GM18907 (cell line): ENCODE measurements at regions not wholly inside any gene's neighbourhood (a gene's known extent, or its start where the extent isn't known, plus 50 kb on each side); places are given as distances from the start of the nearest gene placed in this dataset.

Source experiments
- ATAC-seq: cut with Tn5 transposase; IDR thresholded peaks from one replicate; pipeline ENCODE4 v1.9.1; 2021; ENCODE audit warnings: mild to moderate bottlenecking, moderate library complexity; ENCODE audit not compliant: unreplicated experiment

GRCh38 chr3:104746056-104746455 is 620.7 kb upstream of the ALCAM start:
- ATAC-seq, result no peak

GRCh38 chr3:104750581-104750980 is 616.1 kb upstream of the ALCAM start:
- no peak for ATAC-seq

- ATAC-seq, result no peak
Observed at GRCh38 chr3:104755791-104756190, 610.9 kb upstream of the ALCAM start.

GRCh38 chr3:104763007-104763406 is 603.7 kb upstream of the ALCAM start:
- ATAC-seq, result no peak

- ATAC-seq, result no peak
Observed at GRCh38 chr3:104764496-104764895, 602.2 kb upstream of the ALCAM start.

- no peak for ATAC-seq
Observed at GRCh38 chr3:104768886-104769285, 597.8 kb upstream of the ALCAM start.

GRCh38 chr3:104779324-104779723 is 587.4 kb upstream of the ALCAM start:
- ATAC-seq, result no peak

GRCh38 chr3:104781112-104781511 is 585.6 kb upstream of the ALCAM start:
- ATAC-seq, result no peak

- no peak for ATAC-seq
Observed at GRCh38 chr3:104785947-104786346, 580.8 kb upstream of the ALCAM start.

- no peak for ATAC-seq
Observed at GRCh38 chr3:104787306-104787705, 579.4 kb upstream of the ALCAM start.

GRCh38 chr3:104788807-104789206 is 577.9 kb upstream of the ALCAM start:
- ATAC-seq, result no peak

GRCh38 chr3:104791331-104791730 is 575.4 kb upstream of the ALCAM start:
- ATAC-seq, result no peak

GRCh38 chr3:104796556-104796955 is 570.2 kb upstream of the ALCAM start:
- ATAC-seq, result no peak

- no peak for ATAC-seq
Observed at GRCh38 chr3:104805042-104805441, 561.7 kb upstream of the ALCAM start.

- ATAC-seq, result no peak
Observed at GRCh38 chr3:104805508-104805907, 561.2 kb upstream of the ALCAM start.

GRCh38 chr3:104810896-104811295 is 555.8 kb upstream of the ALCAM start:
- no peak for ATAC-seq

GRCh38 chr3:104816008-104816407 is 550.7 kb upstream of the ALCAM start:
- ATAC-seq, result no peak

- ATAC-seq, result no peak
Observed at GRCh38 chr3:104816716-104817115, 550.0 kb upstream of the ALCAM start.

- ATAC-seq, result no peak
Observed at GRCh38 chr3:104819333-104819732, 547.4 kb upstream of the ALCAM start.

GRCh38 chr3:104820959-104821358 is 545.8 kb upstream of the ALCAM start:
- no peak for ATAC-seq

GRCh38 chr3:104825116-104825515 is 541.6 kb upstream of the ALCAM start:
- no peak for ATAC-seq

- ATAC-seq, result no peak
Observed at GRCh38 chr3:104831071-104831470, 535.6 kb upstream of the ALCAM start.

- ATAC-seq, result no peak
Observed at GRCh38 chr3:104832530-104832929, 534.2 kb upstream of the ALCAM start.

GRCh38 chr3:104835376-104835775 is 531.3 kb upstream of the ALCAM start:
- ATAC-seq, result no peak
